H1 (cell line): ENCODE measurements at regions not wholly inside any gene's neighbourhood (a gene's known extent, or its start where the extent isn't known, plus 50 kb on each side); places are given as distances from the start of the nearest gene placed in this dataset.
"Not testable (repeated sequence)": the region's sequence is repeated elsewhere in the genome, so short reads cannot be mapped to it uniquely, and the experiment has no call there.

ENCODE experiments used
- CTCF ChIA-PET: fragments of 300-600 bp; sonication (Branson Sonifier 250); formaldehyde crosslinking; loops from one replicate; lab custom pipeline; 2021; ENCODE audit not compliant: partially characterized antibody; lab: Charles Lee
- POLR2A ChIA-PET: fragments of 300-600 bp; sonication (Branson Sonifier 250); formaldehyde crosslinking; loops from one replicate; lab custom pipeline; 2021; ENCODE audit warnings: inconsistent platforms; ENCODE audit not compliant: partially characterized antibody; lab: Charles Lee
- DNase-seq, 2 experiments: peaks; one replicate each; pipeline versions ENCODE4 v3.0.0 to v3.0.0-alpha.2; 2010 to 2022; ENCODE audit warnings: low spot score in 2 of 2, low read depth in 1 of 2, mixed read lengths in 1 of 2
- FAIRE-seq: peaks from 2 replicates; lab custom pipeline; 2011; peaks lifted over from hg19 to GRCh38; lab: Jason Lieb, UNC
- H2AFZ ChIP-seq: 2 replicates; pipeline ENCODE4 v1.8.1; 2012; ENCODE audit warnings: low read length, inconsistent platforms
- H2AK5ac ChIP-seq: 2 replicates; pipeline ENCODE4 v1.6.1; 2013; ENCODE audit warnings: low read depth, low read length
- H2BK120ac ChIP-seq: replicated peaks from 2 replicates; pipeline ENCODE3; 2013; ENCODE audit warnings: low read depth, low read length, inconsistent platforms
- H2BK12ac ChIP-seq: 2 replicates; pipeline ENCODE4 v1.6.1; 2013; ENCODE audit warnings: low read depth, low read length
- H2BK15ac ChIP-seq: 2 replicates; pipeline ENCODE4 v1.6.1; 2013; ENCODE audit warnings: low read length
- H2BK20ac ChIP-seq: 2 replicates; pipeline ENCODE4 v1.6.1; 2013; ENCODE audit warnings: low read length
- H2BK5ac ChIP-seq: 2 replicates; pipeline ENCODE4 v1.6.1; 2013; ENCODE audit warnings: low read depth, low read length
- H3K14ac ChIP-seq: 2 replicates; pipeline ENCODE4 v1.6.1; 2013; ENCODE audit warnings: inconsistent platforms; ENCODE audit not compliant: insufficient read length
- H3K18ac ChIP-seq: 2 replicates; pipeline ENCODE4 v1.6.1; 2013; ENCODE audit warnings: low read length; ENCODE audit errors: extremely low read depth
- H3K23ac ChIP-seq: 2 replicates; pipeline ENCODE4 v1.6.1; 2013; ENCODE audit warnings: inconsistent platforms; ENCODE audit not compliant: insufficient read length
- H3K23me2 ChIP-seq: 2 replicates; pipeline ENCODE4 v1.6.1; 2013; ENCODE audit warnings: low read depth, low read length
- H3K27ac ChIP-seq: 2 replicates; pipeline ENCODE4 v1.6.1; 2011; ENCODE audit warnings: low read depth, low read length, inconsistent platforms
- H3K27me3 ChIP-seq, 4 experiments: replicated peaks in 1 of 4; 1 replicate in 1 of 4; 2 replicates in 3 of 4; pipeline versions ENCODE4 v1.6.1 to v1.8.1; 2011 to 2013; ENCODE audit warnings: low read length in 3 of 4, mild to moderate bottlenecking in 3 of 4, inconsistent platforms in 2 of 4, mixed read lengths in 2 of 4, moderate library complexity in 1 of 4; ENCODE audit not compliant: control insufficient read depth in 3 of 4, insufficient read depth in 3 of 4; ENCODE audit errors: extremely low read depth in 1 of 4
- H3K36me3 ChIP-seq, 4 experiments: 2 replicates each; pipeline versions ENCODE4 v1.6.1 to v1.8.1; 2011 to 2013; ENCODE audit warnings: mild to moderate bottlenecking in 4 of 4, low read length in 3 of 4, moderate library complexity in 2 of 4, control low read depth in 1 of 4, inconsistent platforms in 1 of 4; ENCODE audit not compliant: insufficient read depth in 4 of 4, control insufficient read depth in 2 of 4
- H3K4ac ChIP-seq: replicated peaks from 2 replicates; pipeline ENCODE3; 2013; ENCODE audit warnings: low read length, low read depth, mixed read lengths, inconsistent platforms; ENCODE audit not compliant: insufficient read length
- H3K4me1 ChIP-seq, 4 experiments: replicated peaks in 1 of 4; 1 replicate in 1 of 4; 2 replicates in 3 of 4; pipeline versions ENCODE4 v1.6.1 to v1.8.1; 2011 to 2013; ENCODE audit warnings: low read length in 3 of 4, inconsistent platforms in 2 of 4, mixed read lengths in 1 of 4; ENCODE audit not compliant: insufficient read depth in 4 of 4, control insufficient read depth in 3 of 4
- H3K4me2 ChIP-seq, 2 experiments: 2 replicates each; pipeline versions ENCODE4 v1.6.1 to v1.8.1; 2011 to 2013; ENCODE audit warnings: low read depth in 2 of 2, low read length in 2 of 2, control low read depth in 1 of 2, inconsistent platforms in 1 of 2, mild to moderate bottlenecking in 1 of 2; ENCODE audit not compliant: insufficient read depth in 1 of 2
- H3K4me3 ChIP-seq, 4 experiments: fragments of 200-600, 300-600 bp in 1 of 4; sonication (generic), shearing (Covaris generic), sonication (Bioruptor Twin) in 1 of 4; 2 replicates each; pipeline versions ENCODE4 v1.5.1 to v1.8.1; 2011 to 2016; ENCODE audit warnings: low read length in 4 of 4, low read depth in 3 of 4, control low read depth in 2 of 4, inconsistent platforms in 2 of 4, mild to moderate bottlenecking in 2 of 4, mixed read lengths in 1 of 4, moderate library complexity in 1 of 4; ENCODE audit not compliant: insufficient read depth in 2 of 4; ENCODE audit errors: extremely low read depth in 1 of 4
- H3K56ac ChIP-seq: replicated peaks from 2 replicates; pipeline ENCODE3; 2013; ENCODE audit warnings: low read depth, mild to moderate bottlenecking, mixed read lengths, low read length, inconsistent platforms; ENCODE audit not compliant: insufficient read length
- H3K79me1 ChIP-seq: 2 replicates; pipeline ENCODE4 v1.6.1; 2013; ENCODE audit warnings: low read depth, low read length, control low read depth
- H3K79me2 ChIP-seq, 2 experiments: 2 replicates each; pipeline versions ENCODE4 v1.6.1 to v1.8.1; 2012 to 2013; ENCODE audit warnings: low read length in 2 of 2, mild to moderate bottlenecking in 2 of 2, inconsistent platforms in 1 of 2; ENCODE audit not compliant: insufficient read depth in 2 of 2, control insufficient read depth in 1 of 2
- H3K9ac ChIP-seq, 4 experiments: replicated peaks in 1 of 4; 1 replicate in 1 of 4; 2 replicates in 3 of 4; pipeline versions ENCODE4 v1.6.1 to v1.8.1; 2011 to 2013; ENCODE audit warnings: low read depth in 3 of 4, low read length in 3 of 4, control low read depth in 2 of 4, mild to moderate bottlenecking in 2 of 4, moderate library complexity in 2 of 4, inconsistent platforms in 1 of 4; ENCODE audit errors: extremely low read depth in 1 of 4
- H3K9me3 ChIP-seq, 2 experiments: 2 replicates each; pipeline versions ENCODE4 v1.6.1 to v1.8.1; 2012 to 2013; ENCODE audit warnings: mild to moderate bottlenecking in 2 of 2, moderate library complexity in 2 of 2, control low read depth in 1 of 2, inconsistent platforms in 1 of 2, low read depth in 1 of 2, low read length in 1 of 2, mixed read lengths in 1 of 2; ENCODE audit not compliant: insufficient read depth in 2 of 2
- H4K20me1 ChIP-seq, 2 experiments: replicated peaks in 1 of 2; 2 replicates each; pipeline versions ENCODE3 to v1.8.1; 2011 to 2013; ENCODE audit warnings: inconsistent platforms in 2 of 2, low read length in 2 of 2, mild to moderate bottlenecking in 1 of 2; ENCODE audit not compliant: insufficient read depth in 2 of 2, control insufficient read depth in 1 of 2
- H4K5ac ChIP-seq: 2 replicates; pipeline ENCODE4 v1.6.1; 2013; ENCODE audit warnings: low read length, low read depth, mixed read lengths, inconsistent platforms; ENCODE audit not compliant: insufficient read length
- H4K8ac ChIP-seq: 2 replicates; pipeline ENCODE4 v1.8.0; 2013; ENCODE audit warnings: mild to moderate bottlenecking, moderate library complexity, low read length, inconsistent platforms; ENCODE audit not compliant: insufficient read depth; ENCODE audit errors: extremely low read depth
- H4K91ac ChIP-seq: replicated peaks from 2 replicates; pipeline ENCODE3; 2013; ENCODE audit warnings: low read length, mixed read lengths, inconsistent platforms; ENCODE audit not compliant: insufficient read length
- WGBS, 2 experiments: shearing (Covaris generic) in 1 of 2; methylation state at CpG; one replicate each; pipeline versions ENCODE4 v1.1.6 to v1.1.7; 2013 to 2015; ENCODE audit warnings: low lambda C conversion rate in 2 of 2, mixed read lengths in 2 of 2, inconsistent platforms in 1 of 2, low coverage in 1 of 2, missing lambda C conversion rate in 1 of 2; ENCODE audit not compliant: insufficient replicate concordance in 2 of 2, insufficient coverage in 1 of 2, insufficient read length in 1 of 2; ENCODE audit errors: extremely low coverage in 1 of 2, missing lambda C conversion rate in 1 of 2; 5-methylcytosine and 5-hydroxymethylcytosine counted together

- FAIRE-seq, H4K20me1 ChIP-seq, H3K36me3 ChIP-seq, H2BK20ac ChIP-seq, H3K14ac ChIP-seq, H3K9ac ChIP-seq, H3K56ac ChIP-seq, H2BK12ac ChIP-seq, H3K23ac ChIP-seq, H3K23me2 ChIP-seq, H3K4ac ChIP-seq, H3K27ac ChIP-seq, DNase-seq, H3K27me3 ChIP-seq, H4K91ac ChIP-seq, POLR2A ChIA-PET, H3K4me2 ChIP-seq, H2BK120ac ChIP-seq, H2BK5ac ChIP-seq, H3K9me3 ChIP-seq, H2AFZ ChIP-seq, H3K79me2 ChIP-seq, H3K4me1 ChIP-seq, H4K8ac ChIP-seq, H3K18ac ChIP-seq, H3K4me3 ChIP-seq, H2BK15ac ChIP-seq, H3K79me1 ChIP-seq, H2AK5ac ChIP-seq, H4K5ac ChIP-seq: not testable (repeated sequence)
- CTCF ChIA-PET = interaction anchor here (1.0 kb wide), 1 partner anchor 393 kb away, joined by 3 read pairs; no protein-coding TSS in a partner anchor
- 96% methylated on average over 11 of the region's 25 CpGs; no CpG with 5 or more reads in 1 of the 2 experiments for WGBS, 2 experiments
These were observed 50.7 kb upstream of the GBE1 start for GRCh38 chr3:81812098-81812497.
